Parathyroid adenoma (tissue), 2 donors: ENCODE measurements at regions not wholly inside any gene's neighbourhood (a gene's known extent, or its start where the extent isn't known, plus 50 kb on each side); places are given as distances from the start of the nearest gene placed in this dataset.
"Not testable (repeated sequence)": the region's sequence is repeated elsewhere in the genome, so short reads cannot be mapped to it uniquely, and the experiment has no call there.

Experiments used
- H2AFZ ChIP-seq: fragments of 300-600 bp; sonication (generic); one replicate; pipeline ENCODE4 v1.7.0; 2017; ENCODE audit warnings: antibody characterized with exemption, mild to moderate bottlenecking
- H3K27ac ChIP-seq: fragments of 300-600 bp; sonication (generic); one replicate; pipeline ENCODE4 v1.7.0; 2017
- H3K27me3 ChIP-seq: fragments of 300-600 bp; sonication (generic); one replicate; pipeline ENCODE4 v1.7.0; 2017; ENCODE audit warnings: low read length; ENCODE audit not compliant: control insufficient read depth, insufficient read depth
- H3K36me3 ChIP-seq: fragments of 300-600 bp; sonication (generic); one replicate; pipeline ENCODE4 v1.7.0; 2017; ENCODE audit warnings: low read length; ENCODE audit not compliant: control insufficient read depth, insufficient read depth
- H3K4me1 ChIP-seq: fragments of 300-600 bp; sonication (generic); one replicate; pipeline ENCODE4 v1.7.0; 2017; ENCODE audit warnings: control low read depth
- H3K4me2 ChIP-seq: fragments of 300-600 bp; sonication (generic); one replicate; pipeline ENCODE4 v1.7.0; 2017; ENCODE audit warnings: low read length
- H3K4me3 ChIP-seq: fragments of 300-600 bp; sonication (generic); one replicate; pipeline ENCODE4 v1.7.0; 2017; ENCODE audit warnings: low read depth, low read length
- H3K79me2 ChIP-seq: fragments of 300-600 bp; sonication (generic); one replicate; pipeline ENCODE4 v1.7.0; 2017; ENCODE audit warnings: control low read depth
- H3K9ac ChIP-seq: fragments of 300-600 bp; sonication (generic); one replicate; pipeline ENCODE4 v1.7.0; 2017; ENCODE audit warnings: mild to moderate bottlenecking
- H3K9me3 ChIP-seq: fragments of 300-600 bp; sonication (generic); one replicate; pipeline ENCODE4 v1.7.0; 2017; ENCODE audit warnings: low read length; ENCODE audit not compliant: control insufficient read depth
- TF ChIP-seq, protein P1 (sequence below): fragments of 300-600 bp; sonication (generic); IDR thresholded peaks from one replicate; pipeline ENCODE4 v1.7.0; 2017; ENCODE audit warnings: antibody characterized with exemption, mild to moderate bottlenecking
- donor health status: primary hyperparathyroidism.

GRCh38 chr2:91422102-91422501 is 2730.6 kb downstream of the RPIA start:
- H3K27ac ChIP-seq, H3K79me2 ChIP-seq, H3K9me3 ChIP-seq, H3K9ac ChIP-seq, H3K27me3 ChIP-seq, H3K4me3 ChIP-seq, H3K36me3 ChIP-seq, H3K4me1 ChIP-seq, H3K4me2 ChIP-seq, H2AFZ ChIP-seq: not testable (repeated sequence)

GRCh38 chr2:91427148-91427547 is 2735.7 kb downstream of the RPIA start:
- H3K9me3 ChIP-seq, H3K27me3 ChIP-seq, H3K27ac ChIP-seq, H3K79me2 ChIP-seq, H3K4me2 ChIP-seq, H3K36me3 ChIP-seq, H3K4me3 ChIP-seq, H3K9ac ChIP-seq, H2AFZ ChIP-seq, H3K4me1 ChIP-seq: not testable (repeated sequence)

GRCh38 chr2:91441932-91442245 is 2750.4 kb downstream of the RPIA start:
- not testable (repeated sequence) for H3K36me3 ChIP-seq, H3K79me2 ChIP-seq, H3K9me3 ChIP-seq, H3K9ac ChIP-seq, H3K4me1 ChIP-seq, H3K27ac ChIP-seq
- Histone ChIP-seq H3K4me2 (peak overlapping the region; percentile 65), H2AFZ (peak overlapping the region; percentile 21), H3K4me3 (peak overlapping the region; percentile 47), H3K27me3 (peaks cover 10% of the 10 kb centered on the region)

DNA sequence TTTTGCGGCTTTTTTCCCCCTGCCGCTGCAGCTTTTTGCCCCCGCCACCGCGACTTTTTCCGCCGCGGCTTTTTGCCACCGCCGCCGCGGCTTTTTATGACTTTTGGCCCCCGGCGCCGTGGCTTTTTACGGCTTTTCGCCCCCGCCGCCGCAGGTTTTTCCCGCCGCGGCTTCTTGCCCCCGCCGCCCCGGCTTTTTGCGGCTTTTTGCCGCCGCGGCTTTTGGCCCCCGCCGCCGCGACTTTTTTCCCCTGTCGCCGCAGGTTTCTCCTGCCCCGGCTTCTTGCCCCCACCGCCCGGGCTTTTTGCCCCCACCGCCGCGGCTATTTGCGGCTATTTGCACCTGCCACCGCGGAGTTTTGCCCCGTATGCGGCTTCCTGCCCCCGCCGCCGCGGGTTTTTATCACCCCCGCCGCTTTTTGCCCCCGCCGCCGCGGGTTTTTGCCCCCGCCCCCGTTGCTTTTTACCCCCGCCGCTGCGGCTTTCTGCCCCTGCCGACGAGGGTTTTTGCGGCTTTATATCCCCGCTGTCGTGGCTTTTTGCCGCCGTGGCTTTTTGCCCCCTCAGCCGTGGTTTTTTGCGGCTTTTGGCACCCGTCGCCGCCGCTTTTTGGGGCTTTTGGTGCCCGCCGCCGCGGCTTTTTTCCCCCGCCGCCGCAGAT is 2750.9 kb downstream of the RPIA start:
- Histone ChIP-seq H3K4me3 (peak overlapping the region; percentile 47), H3K27me3 (peaks cover 10% of the 10 kb centered on the region), H3K4me1 (no peaks in the 10 kb centered on the region), H3K9me3 (no peaks in the 10 kb centered on the region), H3K27ac (no peak overlapping the region), H3K4me2 (peak overlapping the region; percentile 65), H2AFZ (peak overlapping the region; percentile 21), H3K79me2 (no peaks in the 10 kb centered on the region), H3K36me3 (no peaks in the 10 kb centered on the region), H3K9ac (no peak overlapping the region)
- TF ChIP-seq, protein P1, sequence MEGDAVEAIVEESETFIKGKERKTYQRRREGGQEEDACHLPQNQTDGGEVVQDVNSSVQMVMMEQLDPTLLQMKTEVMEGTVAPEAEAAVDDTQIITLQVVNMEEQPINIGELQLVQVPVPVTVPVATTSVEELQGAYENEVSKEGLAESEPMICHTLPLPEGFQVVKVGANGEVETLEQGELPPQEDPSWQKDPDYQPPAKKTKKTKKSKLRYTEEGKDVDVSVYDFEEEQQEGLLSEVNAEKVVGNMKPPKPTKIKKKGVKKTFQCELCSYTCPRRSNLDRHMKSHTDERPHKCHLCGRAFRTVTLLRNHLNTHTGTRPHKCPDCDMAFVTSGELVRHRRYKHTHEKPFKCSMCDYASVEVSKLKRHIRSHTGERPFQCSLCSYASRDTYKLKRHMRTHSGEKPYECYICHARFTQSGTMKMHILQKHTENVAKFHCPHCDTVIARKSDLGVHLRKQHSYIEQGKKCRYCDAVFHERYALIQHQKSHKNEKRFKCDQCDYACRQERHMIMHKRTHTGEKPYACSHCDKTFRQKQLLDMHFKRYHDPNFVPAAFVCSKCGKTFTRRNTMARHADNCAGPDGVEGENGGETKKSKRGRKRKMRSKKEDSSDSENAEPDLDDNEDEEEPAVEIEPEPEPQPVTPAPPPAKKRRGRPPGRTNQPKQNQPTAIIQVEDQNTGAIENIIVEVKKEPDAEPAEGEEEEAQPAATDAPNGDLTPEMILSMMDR, result no peak

GRCh38 chr2:91442906-91443729 is 2751.6 kb downstream of the RPIA start:
- not testable (repeated sequence) for H3K4me3 ChIP-seq

GRCh38 chr2:91443730-91444115 is 2752.2 kb downstream of the RPIA start:
- not testable (repeated sequence) for H3K79me2 ChIP-seq, H3K27ac ChIP-seq, H3K4me3 ChIP-seq, H2AFZ ChIP-seq, H3K4me1 ChIP-seq, H3K9me3 ChIP-seq, H3K9ac ChIP-seq, H3K36me3 ChIP-seq, H3K4me2 ChIP-seq
- H3K27me3 ChIP-seq, result peaks cover 10% of the 10 kb centered on the region

More at GRCh38 chr2:91442906-91443729, 2751.6 kb downstream of the RPIA start:
- not testable (repeated sequence) for H3K9me3 ChIP-seq, H3K36me3 ChIP-seq, H3K9ac ChIP-seq, H3K4me1 ChIP-seq, H3K79me2 ChIP-seq, H3K27ac ChIP-seq
- H3K27me3 ChIP-seq, result peaks cover 10% of the 10 kb centered on the region
- H2AFZ ChIP-seq, result peak overlapping the region; percentile 21
- H3K4me2 ChIP-seq, result peak overlapping the region; percentile 65

DNA sequence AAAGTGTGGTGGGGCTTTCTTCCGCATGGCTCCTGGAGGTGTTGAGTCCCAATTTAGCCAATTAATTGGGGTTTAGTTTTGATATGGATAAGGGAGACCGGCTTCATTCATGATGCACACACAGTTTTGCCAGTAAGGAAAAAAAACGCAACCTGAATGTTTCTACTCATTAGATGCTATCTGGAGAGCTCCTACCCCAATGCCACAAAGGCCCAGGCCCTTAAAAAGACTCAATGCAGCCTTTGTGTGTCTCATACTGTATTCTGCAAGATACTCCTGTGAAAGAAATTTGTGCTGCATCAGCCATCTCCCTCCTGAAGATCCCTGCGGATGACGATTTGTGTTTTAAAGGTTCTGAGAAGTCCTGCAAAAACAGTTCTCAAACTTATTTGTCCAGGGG is 2754.2 kb downstream of the RPIA start:
- peaks cover 10% of the 10 kb centered on the region for H3K27me3 ChIP-seq
- H2AFZ ChIP-seq, result not testable (repeated sequence)

GRCh38 chr2:91446489-91446888 is 2755.0 kb downstream of the RPIA start:
- H2AFZ ChIP-seq, H3K4me2 ChIP-seq, H3K4me3 ChIP-seq, H3K9me3 ChIP-seq, H3K9ac ChIP-seq, H3K4me1 ChIP-seq, H3K36me3 ChIP-seq, H3K79me2 ChIP-seq, H3K27ac ChIP-seq: not testable (repeated sequence)
- peaks cover 10% of the 10 kb centered on the region for H3K27me3 ChIP-seq

More for the DNA sequence above, 2754.2 kb downstream of the RPIA start:
- not testable (repeated sequence) for H3K27ac ChIP-seq, H3K4me2 ChIP-seq, H3K9ac ChIP-seq, H3K79me2 ChIP-seq, H3K36me3 ChIP-seq, H3K4me1 ChIP-seq, H3K9me3 ChIP-seq, H3K4me3 ChIP-seq

GRCh38 chr2:91446915-91447314 is 2755.4 kb downstream of the RPIA start:
- not testable (repeated sequence) for H3K27ac ChIP-seq, H3K4me2 ChIP-seq, H3K9ac ChIP-seq, H3K36me3 ChIP-seq, H3K4me1 ChIP-seq, H3K9me3 ChIP-seq, H2AFZ ChIP-seq, H3K4me3 ChIP-seq, H3K79me2 ChIP-seq
- peaks cover 10% of the 10 kb centered on the region for H3K27me3 ChIP-seq

- not testable (repeated sequence) for H3K4me2 ChIP-seq, H3K36me3 ChIP-seq
Observed at GRCh38 chr2:91447508-91447907, 2756.0 kb downstream of the RPIA start.

More at GRCh38 chr2:91447508-91447907, 2756.0 kb downstream of the RPIA start:
- not testable (repeated sequence) for H3K9ac ChIP-seq, H3K79me2 ChIP-seq, H2AFZ ChIP-seq, H3K9me3 ChIP-seq, H3K4me3 ChIP-seq, H3K27me3 ChIP-seq, H3K27ac ChIP-seq, H3K4me1 ChIP-seq
